Activated naive CD8-positive, alpha-beta T cell treated with anti-CD3 and anti-CD28 coated beads for 36 hours (primary cell): ENCODE measurements at regions not wholly inside any gene's neighbourhood (a gene's known extent, or its start where the extent isn't known, plus 50 kb on each side); places are given as distances from the start of the nearest gene placed in this dataset.

Experiments
- DNase-seq: peaks from one replicate; pipeline ENCODE4 v3.0.0; 2021
- H3K27ac Mint-ChIP-seq: one replicate; pipeline ENCODE4 v1.8.0; 2022; ENCODE audit warnings: mild to moderate bottlenecking, moderate library complexity, mixed read lengths
- H3K27me3 Mint-ChIP-seq: one replicate; pipeline ENCODE4 v1.8.0; 2022; ENCODE audit warnings: mild to moderate bottlenecking, mixed read lengths
- H3K36me3 Mint-ChIP-seq: one replicate; pipeline ENCODE4 v1.8.0; 2021; ENCODE audit warnings: mild to moderate bottlenecking, mixed read lengths
- H3K4me1 Mint-ChIP-seq: one replicate; pipeline ENCODE4 v1.8.0; 2021; ENCODE audit warnings: mixed read lengths
- H3K4me3 Mint-ChIP-seq: one replicate; pipeline ENCODE4 v1.8.0; 2022; ENCODE audit warnings: mild to moderate bottlenecking, moderate library complexity, mixed read lengths
- H3K9me3 Mint-ChIP-seq: one replicate; pipeline ENCODE4 v1.8.0; 2022; ENCODE audit warnings: mixed read lengths

DNA sequence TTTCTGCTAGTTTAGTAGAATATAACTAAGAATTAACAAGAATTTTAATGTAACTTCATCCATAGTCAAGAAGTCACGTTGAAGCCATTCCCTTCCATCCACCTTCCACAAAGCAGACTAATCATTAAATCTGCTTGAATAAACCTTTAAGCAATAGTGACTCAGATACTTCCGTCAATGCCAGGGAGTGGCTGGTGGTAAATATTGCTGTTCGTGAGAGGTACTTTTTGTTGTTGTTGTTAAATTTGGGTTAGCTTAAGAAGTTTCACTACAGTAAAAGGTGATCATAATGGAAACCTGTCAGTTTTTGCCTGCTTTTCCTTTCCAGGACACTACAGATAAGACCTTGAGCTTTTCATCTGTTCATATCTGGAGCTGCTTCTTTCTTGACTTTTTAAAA is 316.3 kb downstream of the TMA16 start:
- no peak for DNase-seq
- Mint-ChIP-seq H3K9me3 (no peaks in the 10 kb centered on the region), H3K27ac (no peak overlapping the region), H3K4me1 (no peaks in the 10 kb centered on the region), H3K4me3 (no peak overlapping the region), H3K36me3 (no peaks in the 10 kb centered on the region), H3K27me3 (no peaks in the 10 kb centered on the region)

DNA sequence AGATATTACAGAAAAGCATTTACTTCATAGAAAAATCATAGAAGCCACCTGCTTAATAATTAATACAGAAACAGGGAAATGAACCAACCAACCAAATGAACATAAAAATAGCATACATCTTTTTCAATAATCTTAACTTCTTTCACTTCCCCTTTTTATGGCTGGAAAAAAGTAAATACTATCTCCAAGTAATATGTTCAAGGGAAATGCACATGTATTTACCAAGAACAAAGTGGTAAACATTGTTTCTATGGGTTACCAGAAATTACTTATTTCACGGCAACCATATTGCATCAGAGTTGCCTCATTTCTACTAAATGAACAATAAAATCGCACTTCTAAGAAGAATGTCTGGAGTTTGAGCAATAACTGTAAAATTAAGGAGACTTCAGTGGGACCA is 321.3 kb downstream of the TMA16 start:
- Mint-ChIP-seq H3K4me3 (no peak overlapping the region), H3K36me3 (no peaks in the 10 kb centered on the region), H3K27me3 (no peaks in the 10 kb centered on the region), H3K4me1 (no peaks in the 10 kb centered on the region), H3K9me3 (no peaks in the 10 kb centered on the region), H3K27ac (no peak overlapping the region)
- no peak for DNase-seq

DNA sequence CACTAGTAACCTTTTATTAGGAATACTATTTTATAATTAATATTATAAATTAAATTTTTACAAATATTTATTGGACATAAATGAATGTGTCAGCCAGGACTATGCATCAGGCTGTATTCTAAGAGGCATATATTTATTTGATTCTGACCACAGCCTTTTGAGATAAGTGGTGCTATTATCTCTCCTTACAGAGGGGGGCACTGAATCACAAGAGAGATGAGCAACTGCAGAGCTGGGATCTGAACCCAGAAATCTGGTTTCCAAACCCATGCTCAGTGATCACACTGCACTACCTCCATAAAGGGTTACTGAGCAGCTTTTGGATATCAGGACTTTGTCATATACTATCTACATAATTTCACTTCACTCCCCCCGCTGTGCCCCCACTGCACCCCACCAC is 322.0 kb downstream of the TMA16 start:
- no peak overlapping the region for H3K27ac Mint-ChIP-seq
- DNase-seq: no peak
- H3K4me1 Mint-ChIP-seq: no peaks in the 10 kb centered on the region
- no peak overlapping the region for H3K4me3 Mint-ChIP-seq
- no peaks in the 10 kb centered on the region for H3K27me3 Mint-ChIP-seq
- no peaks in the 10 kb centered on the region for H3K36me3 Mint-ChIP-seq
- H3K9me3 Mint-ChIP-seq: no peaks in the 10 kb centered on the region

DNA sequence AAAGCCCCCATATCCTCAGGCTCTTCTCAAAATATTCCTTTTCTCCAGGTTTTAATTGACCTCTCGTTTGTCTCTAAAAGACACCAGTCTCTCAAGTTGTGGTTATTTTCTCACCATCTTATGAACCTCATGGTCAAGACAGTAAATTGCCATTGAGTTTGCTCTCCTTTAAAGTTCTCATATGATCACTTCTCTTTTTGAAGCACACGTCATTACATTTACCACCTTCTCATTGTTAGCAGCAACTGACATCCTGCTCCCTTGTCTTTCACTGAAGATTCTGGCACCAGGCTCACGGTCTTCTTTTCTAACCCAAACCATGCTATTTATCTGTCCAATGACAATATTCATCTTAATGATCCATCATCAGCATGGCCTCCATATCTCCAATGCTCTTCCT is 324.2 kb downstream of the TMA16 start:
- Mint-ChIP-seq H3K9me3 (no peaks in the 10 kb centered on the region), H3K4me1 (no peaks in the 10 kb centered on the region), H3K4me3 (no peak overlapping the region), H3K27me3 (no peaks in the 10 kb centered on the region), H3K27ac (no peak overlapping the region), H3K36me3 (no peaks in the 10 kb centered on the region)
- DNase-seq: no peak

DNA sequence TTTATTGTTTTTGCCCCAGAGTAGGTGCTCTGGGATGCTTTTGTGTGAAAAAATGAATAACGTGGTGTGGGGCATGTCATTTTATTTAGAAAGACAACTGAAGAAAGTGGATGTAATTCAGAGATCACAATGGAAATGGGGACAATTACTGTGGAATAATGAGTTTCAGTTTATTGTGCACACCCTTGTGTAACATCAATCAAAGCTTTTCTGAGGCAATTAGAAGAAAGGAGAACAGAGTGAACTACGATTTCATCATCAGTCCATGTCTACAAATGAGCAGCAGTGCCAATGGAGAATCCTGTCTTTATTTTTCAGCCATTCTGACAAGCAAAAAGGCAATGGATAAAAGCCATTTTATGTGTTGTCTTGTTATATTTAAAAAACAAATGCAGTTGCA is 339.2 kb downstream of the TMA16 start:
- no peak overlapping the region for H3K4me3 Mint-ChIP-seq
- no peaks in the 10 kb centered on the region for H3K36me3 Mint-ChIP-seq
- DNase-seq: no peak
- H3K27ac Mint-ChIP-seq: no peak overlapping the region
- H3K4me1 Mint-ChIP-seq: no peaks in the 10 kb centered on the region
- no peaks in the 10 kb centered on the region for H3K9me3 Mint-ChIP-seq
- H3K27me3 Mint-ChIP-seq: no peaks in the 10 kb centered on the region

DNA sequence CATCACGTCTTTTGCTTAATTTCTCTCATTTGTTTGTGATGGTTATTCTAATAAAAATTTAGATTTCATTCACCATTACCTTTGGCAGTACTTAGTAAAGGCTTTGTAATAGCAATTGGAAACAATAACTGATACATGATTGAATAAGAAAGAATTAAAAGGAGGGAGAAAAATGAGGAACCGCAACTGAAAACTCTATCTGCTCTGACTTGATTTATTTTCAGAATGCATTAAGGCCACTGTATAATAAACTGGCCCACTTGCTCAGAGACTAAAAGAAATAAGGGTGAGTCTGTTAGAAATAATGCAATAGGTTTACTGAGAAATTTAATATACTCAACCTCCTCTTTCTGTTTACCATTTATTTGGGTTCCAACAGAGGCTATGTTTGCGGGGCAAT is 351.5 kb downstream of the TMA16 start:
- H3K27me3 Mint-ChIP-seq: no peaks in the 10 kb centered on the region
- H3K27ac Mint-ChIP-seq: no peak overlapping the region
- no peaks in the 10 kb centered on the region for H3K4me1 Mint-ChIP-seq
- H3K4me3 Mint-ChIP-seq: no peak overlapping the region
- H3K9me3 Mint-ChIP-seq: no peaks in the 10 kb centered on the region
- H3K36me3 Mint-ChIP-seq: no peaks in the 10 kb centered on the region
- DNase-seq: no peak

DNA sequence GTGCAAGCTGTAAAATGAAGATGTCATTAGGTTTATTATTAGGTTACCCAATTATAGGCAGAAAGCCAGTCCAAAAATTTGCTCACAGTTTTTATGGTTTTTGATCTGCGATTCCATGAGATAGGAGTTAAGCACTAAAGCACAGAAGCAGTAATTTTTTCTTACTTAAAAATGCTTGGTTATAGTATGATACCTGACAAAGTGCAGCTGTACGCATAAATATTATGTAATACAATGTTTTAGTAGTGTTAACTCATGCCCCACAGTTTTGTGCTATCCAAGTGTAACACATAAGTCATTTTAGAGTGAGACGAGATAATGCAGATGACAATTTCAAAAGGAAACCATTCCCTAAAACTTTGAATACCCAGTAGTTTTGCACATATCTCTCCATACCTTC is 357.8 kb downstream of the TMA16 start:
- H3K9me3 Mint-ChIP-seq: no peaks in the 10 kb centered on the region
- no peak overlapping the region for H3K4me3 Mint-ChIP-seq
- no peak overlapping the region for H3K27ac Mint-ChIP-seq
- no peaks in the 10 kb centered on the region for H3K36me3 Mint-ChIP-seq
- no peaks in the 10 kb centered on the region for H3K4me1 Mint-ChIP-seq
- no peak for DNase-seq
- H3K27me3 Mint-ChIP-seq: no peaks in the 10 kb centered on the region

DNA sequence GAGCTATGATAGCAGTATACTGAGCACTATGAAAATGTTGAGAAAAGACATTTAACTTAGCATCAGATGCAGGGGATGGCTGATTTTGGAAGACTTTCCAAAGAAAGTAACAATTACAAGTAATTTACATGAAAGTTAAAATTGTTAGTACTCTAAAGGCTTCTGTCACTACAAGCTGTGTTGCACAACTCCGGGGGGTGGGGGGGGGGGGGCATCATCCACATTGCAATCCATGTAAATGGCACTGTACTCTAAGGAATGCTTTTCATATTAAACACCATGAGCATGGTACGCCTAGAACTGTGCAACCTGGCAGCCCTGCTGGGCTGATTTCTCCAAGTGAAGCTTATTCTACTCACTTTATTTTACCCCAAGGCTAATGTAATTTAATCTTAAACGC is 363.4 kb downstream of the TMA16 start:
- H3K4me1 Mint-ChIP-seq: no peaks in the 10 kb centered on the region

DNA sequence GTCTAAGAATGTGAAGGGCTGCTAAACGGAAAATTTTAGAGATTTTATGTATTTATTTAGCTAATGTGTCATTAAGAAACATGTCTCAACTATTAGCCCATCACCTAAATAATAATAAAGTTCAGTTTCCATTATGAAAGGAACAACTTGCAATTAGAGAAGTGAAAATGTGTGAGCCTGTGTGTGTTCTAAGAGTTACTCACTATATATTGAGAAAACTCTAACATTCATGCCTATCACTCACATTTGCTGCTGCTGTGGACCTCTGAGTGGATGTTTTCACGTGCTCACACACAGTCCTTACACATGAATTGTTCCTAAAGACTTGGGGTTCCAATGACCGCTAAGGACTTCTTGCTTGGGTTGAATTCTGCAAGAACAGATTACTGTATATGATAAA is 364.0 kb downstream of the TMA16 start:
- no peak for DNase-seq
- peaks cover 8% of the 10 kb centered on the region for H3K27me3 Mint-ChIP-seq
- H3K9me3 Mint-ChIP-seq: no peaks in the 10 kb centered on the region
- no peaks in the 10 kb centered on the region for H3K36me3 Mint-ChIP-seq
- H3K4me3 Mint-ChIP-seq: no peak overlapping the region
- H3K27ac Mint-ChIP-seq: no peak overlapping the region
- no peaks in the 10 kb centered on the region for H3K4me1 Mint-ChIP-seq

More for the DNA sequence above, 363.4 kb downstream of the TMA16 start:
- no peaks in the 10 kb centered on the region for H3K36me3 Mint-ChIP-seq
- H3K27ac Mint-ChIP-seq: no peak overlapping the region
- no peaks in the 10 kb centered on the region for H3K9me3 Mint-ChIP-seq
- H3K27me3 Mint-ChIP-seq: peaks cover 8% of the 10 kb centered on the region
- DNase-seq: no peak
- no peak overlapping the region for H3K4me3 Mint-ChIP-seq

DNA sequence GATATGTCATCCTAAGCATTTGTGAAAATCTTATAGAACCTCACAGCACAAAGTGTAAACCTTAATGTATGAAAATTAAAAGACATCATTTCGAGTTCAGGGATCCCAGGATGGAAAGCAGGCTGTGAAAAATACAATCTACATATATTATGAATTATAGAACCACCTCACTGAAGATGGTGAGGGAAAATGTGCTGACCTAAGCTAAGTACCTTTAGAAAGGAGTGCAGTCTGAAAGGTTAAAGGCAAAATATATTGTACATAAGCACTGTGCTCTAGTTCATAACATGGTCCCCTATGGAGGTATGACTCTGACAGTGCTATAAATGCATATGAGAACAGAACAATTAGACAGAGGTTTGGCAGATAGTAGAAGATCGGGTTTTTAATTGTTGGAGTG is 368.6 kb downstream of the TMA16 start:
- H3K4me1 Mint-ChIP-seq: no peaks in the 10 kb centered on the region
- peaks cover 8% of the 10 kb centered on the region for H3K27me3 Mint-ChIP-seq
- no peaks in the 10 kb centered on the region for H3K9me3 Mint-ChIP-seq
- H3K36me3 Mint-ChIP-seq: no peaks in the 10 kb centered on the region
- no peak overlapping the region for H3K27ac Mint-ChIP-seq
- no peak for DNase-seq
- H3K4me3 Mint-ChIP-seq: no peak overlapping the region

DNA sequence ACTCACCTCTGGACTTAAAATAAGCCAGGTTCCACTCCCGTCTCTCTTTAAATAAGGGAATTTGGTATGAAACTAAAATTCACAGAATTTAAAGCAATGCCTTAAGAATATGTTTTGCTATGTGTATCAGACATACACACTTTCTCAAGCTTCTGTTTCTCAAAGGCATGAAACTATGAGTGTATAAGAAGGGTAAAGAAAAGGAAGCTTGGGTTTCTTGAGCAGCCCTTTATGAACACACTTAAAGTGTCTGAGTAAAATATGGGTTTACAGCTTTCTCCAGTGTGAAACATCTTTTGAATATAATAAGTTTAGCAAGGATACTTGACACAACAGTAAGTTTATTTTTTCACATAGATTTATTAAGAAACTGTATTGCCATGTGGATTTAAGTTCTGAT is 370.5 kb downstream of the TMA16 start:
- H3K4me3 Mint-ChIP-seq: no peak overlapping the region
- no peaks in the 10 kb centered on the region for H3K36me3 Mint-ChIP-seq
- H3K9me3 Mint-ChIP-seq: no peaks in the 10 kb centered on the region
- H3K27me3 Mint-ChIP-seq: peaks cover 8% of the 10 kb centered on the region
- DNase-seq: no peak
- H3K4me1 Mint-ChIP-seq: no peaks in the 10 kb centered on the region
- no peak overlapping the region for H3K27ac Mint-ChIP-seq

DNA sequence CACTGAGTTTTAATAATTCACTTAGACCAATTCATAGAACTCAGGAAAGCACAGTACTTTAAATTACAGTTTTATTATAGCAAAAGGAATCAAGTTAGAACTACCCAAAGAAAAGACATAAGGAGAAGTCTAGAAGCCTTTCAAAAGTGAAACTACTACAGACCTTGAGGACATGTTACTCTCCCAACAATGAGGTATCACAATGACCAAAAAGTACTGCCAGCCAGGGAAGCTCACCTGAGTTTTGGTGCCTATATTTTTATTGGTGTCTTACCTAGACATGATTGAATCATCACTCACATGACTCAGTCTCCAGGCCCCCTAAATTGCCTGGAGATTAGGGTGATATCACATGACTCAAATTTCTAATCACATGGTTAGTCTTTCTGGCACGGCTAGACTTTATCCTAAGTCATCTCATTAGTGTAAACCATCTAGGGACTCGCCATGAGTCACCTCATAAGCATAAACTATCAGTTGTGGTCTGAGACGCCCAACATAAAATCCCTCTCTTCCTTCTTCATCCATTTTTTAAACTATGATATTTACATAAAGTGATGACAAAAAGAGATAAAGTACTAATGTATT is 372.3 kb downstream of the TMA16 start:
- Mint-ChIP-seq H3K4me1 (no peaks in the 10 kb centered on the region), H3K27me3 (peaks cover 6% of the 10 kb centered on the region), H3K27ac (no peak overlapping the region), H3K36me3 (no peaks in the 10 kb centered on the region), H3K9me3 (no peaks in the 10 kb centered on the region), H3K4me3 (no peak overlapping the region)
- DNase-seq: no peak

DNA sequence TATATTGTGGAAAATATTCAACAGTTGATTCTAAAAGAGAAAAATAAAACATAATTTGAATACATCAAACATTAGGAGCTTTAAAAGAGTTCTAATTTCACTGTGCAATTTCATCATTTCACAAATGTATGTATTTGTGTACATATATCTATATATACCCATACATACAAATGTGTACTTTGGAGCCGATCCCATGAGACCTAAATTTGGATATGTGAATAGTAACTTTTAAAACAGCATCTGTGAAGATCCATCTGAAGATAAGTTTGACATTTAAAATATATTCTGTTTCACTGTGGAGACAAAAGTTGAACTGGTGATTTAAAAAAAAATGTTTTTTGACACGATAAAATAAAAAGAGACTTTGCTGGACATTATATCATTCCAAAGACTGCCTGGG is 374.0 kb downstream of the TMA16 start:
- H3K4me3 Mint-ChIP-seq: no peak overlapping the region
- no peak for DNase-seq
- H3K27me3 Mint-ChIP-seq: peaks cover 6% of the 10 kb centered on the region
- no peaks in the 10 kb centered on the region for H3K36me3 Mint-ChIP-seq
- no peaks in the 10 kb centered on the region for H3K4me1 Mint-ChIP-seq
- H3K27ac Mint-ChIP-seq: no peak overlapping the region
- H3K9me3 Mint-ChIP-seq: no peaks in the 10 kb centered on the region

DNA sequence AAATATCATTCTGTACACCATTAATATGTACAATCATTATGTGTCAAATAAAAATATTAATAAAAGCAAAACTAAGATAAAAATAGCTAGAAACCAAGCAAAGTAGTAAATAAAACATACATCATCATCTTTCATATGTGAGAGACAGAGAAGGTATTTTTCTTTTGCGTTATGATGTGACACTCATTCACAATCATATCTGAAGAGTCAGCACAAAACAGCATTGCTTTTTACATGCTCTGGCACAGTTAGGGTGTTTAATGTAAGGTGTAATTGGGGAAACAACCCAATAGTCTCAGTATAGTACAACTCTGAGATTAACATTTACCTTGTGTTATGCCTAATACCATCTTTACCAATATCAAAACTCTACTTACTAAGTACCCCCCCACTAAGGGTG is 376.6 kb downstream of the TMA16 start:
- DNase-seq: no peak
- H3K9me3 Mint-ChIP-seq: no peaks in the 10 kb centered on the region
- H3K27me3 Mint-ChIP-seq: peaks cover 6% of the 10 kb centered on the region
- H3K27ac Mint-ChIP-seq: no peak overlapping the region
- no peaks in the 10 kb centered on the region for H3K36me3 Mint-ChIP-seq
- no peak overlapping the region for H3K4me3 Mint-ChIP-seq
- no peaks in the 10 kb centered on the region for H3K4me1 Mint-ChIP-seq

DNA sequence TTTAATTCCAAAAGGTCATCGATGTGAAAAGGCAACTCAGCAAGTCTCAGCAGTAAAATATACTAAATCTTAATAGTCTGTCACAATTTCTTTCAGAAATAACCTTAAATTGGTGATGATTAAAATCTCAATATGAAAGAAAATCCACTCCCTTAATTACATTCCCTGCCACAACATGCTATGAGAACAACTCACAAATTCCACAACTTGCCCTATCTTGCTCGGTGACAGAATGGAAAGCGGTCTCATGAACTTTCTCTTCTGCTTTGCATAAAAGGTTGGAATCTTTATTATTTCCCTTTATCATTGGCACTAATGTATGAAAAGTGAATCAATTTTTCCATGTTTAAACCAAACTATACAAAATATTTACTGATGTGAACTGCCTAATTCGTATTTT is 380.8 kb downstream of the TMA16 start:
- Mint-ChIP-seq H3K27ac (no peak overlapping the region), H3K4me1 (no peaks in the 10 kb centered on the region), H3K9me3 (no peaks in the 10 kb centered on the region), H3K27me3 (no peaks in the 10 kb centered on the region), H3K4me3 (no peak overlapping the region), H3K36me3 (no peaks in the 10 kb centered on the region)
- DNase-seq: no peak

DNA sequence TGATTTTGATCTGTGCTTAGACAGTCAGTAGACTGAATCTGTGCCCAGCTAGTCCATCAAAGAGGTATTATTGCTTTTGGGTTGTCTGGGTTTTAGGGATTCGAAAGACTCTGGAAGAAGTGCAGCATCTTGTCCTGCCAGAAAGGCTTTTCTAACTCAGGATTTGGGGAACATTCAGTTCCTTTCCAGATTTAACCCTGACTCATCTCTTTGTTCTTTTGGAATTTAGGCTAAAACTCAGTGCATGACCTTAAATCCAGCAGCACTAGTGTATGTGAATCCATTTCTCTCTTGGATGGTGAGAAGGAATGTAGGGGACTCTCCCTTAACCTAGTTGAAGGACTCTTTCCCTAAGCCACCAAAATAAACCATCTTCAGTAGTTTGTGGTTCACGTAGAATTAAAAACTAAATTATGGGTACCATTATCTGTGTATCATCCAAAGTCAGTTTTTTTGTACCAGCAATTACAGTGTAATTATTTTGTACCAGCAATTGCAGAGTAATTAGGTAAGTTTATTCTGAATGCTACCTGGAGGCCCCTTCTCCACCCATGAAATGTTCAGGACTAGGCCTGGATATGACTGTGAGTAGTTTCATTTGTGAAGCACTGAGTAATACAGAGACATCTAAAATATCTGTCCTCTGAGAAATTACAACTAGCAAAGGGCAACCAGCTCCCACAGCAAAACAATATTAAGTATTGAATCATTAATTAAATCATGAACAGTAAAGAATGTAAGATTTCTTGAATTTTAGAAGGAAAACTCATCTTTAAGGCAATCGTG is 384.0 kb downstream of the TMA16 start:
- Mint-ChIP-seq H3K4me3 (no peak overlapping the region), H3K36me3 (no peaks in the 10 kb centered on the region), H3K4me1 (no peaks in the 10 kb centered on the region), H3K27ac (no peak overlapping the region), H3K27me3 (no peaks in the 10 kb centered on the region), H3K9me3 (no peaks in the 10 kb centered on the region)
- no peak for DNase-seq
